IMR-90 (cell line): ENCODE measurements at regions not wholly inside any gene's neighbourhood (a gene's known extent, or its start where the extent isn't known, plus 50 kb on each side); places are given as distances from the start of the nearest gene placed in this dataset.

Source experiments
- ATAC-seq: fragments of 200-7000 bp; cut with Tn5 transposase; 2 replicates; pipeline ENCODE4 v1.9.1; 2020; ENCODE audit warnings: low read depth, mild to moderate bottlenecking, moderate library complexity
- BruUV-seq: library from RNA; stranded (reverse); fragments of 400-500 nt; replicated peaks from 2 replicates; lab custom pipeline; 2021; lab: Mats Ljungman, UMichigan
- CTCF ChIA-PET: fragments of 300-600 bp; formaldehyde crosslinking; extraction: SDS; loops from one replicate; lab custom pipeline; 2021; ENCODE audit warnings: antibody characterized with exemption; lab: Yijun Ruan, JAX
- POLR2A ChIA-PET: fragments of 300-600 bp; sonication (Branson Sonifier 250); formaldehyde crosslinking; loops from one replicate; lab custom pipeline; 2022; ENCODE audit warnings: antibody characterized with exemption; ENCODE audit not compliant: unreplicated experiment; lab: Charles Lee
- DNase-seq: peaks from one replicate; pipeline ENCODE4 v3.0.0; 2013
- H2AFZ ChIP-seq: replicated peaks from 2 replicates; pipeline ENCODE3; 2013; ENCODE audit warnings: low read length, mild to moderate bottlenecking; ENCODE audit not compliant: poor library complexity
- H2AK5ac ChIP-seq: 2 replicates; pipeline ENCODE4 v1.6.1; 2013; ENCODE audit warnings: low read depth, low read length, inconsistent platforms
- H2AK9ac ChIP-seq: replicated peaks from 2 replicates; pipeline ENCODE3; 2013; ENCODE audit warnings: mild to moderate bottlenecking, low read depth, low read length, moderate library complexity; ENCODE audit not compliant: poor library complexity
- H2BK120ac ChIP-seq: 2 replicates; pipeline ENCODE4 v1.6.1; 2013; ENCODE audit warnings: low read depth, low read length, inconsistent platforms
- H2BK15ac ChIP-seq: 3 replicates; pipeline ENCODE4 v1.6.1; 2013; ENCODE audit warnings: low read depth, low read length, inconsistent platforms
- H2BK20ac ChIP-seq: 2 replicates; pipeline ENCODE4 v1.6.1; 2013; ENCODE audit warnings: low read depth, mild to moderate bottlenecking, inconsistent platforms, low read length, moderate library complexity
- H2BK5ac ChIP-seq: 2 replicates; pipeline ENCODE4 v1.6.1; 2013; ENCODE audit warnings: mild to moderate bottlenecking, low read depth, low read length, inconsistent platforms; ENCODE audit not compliant: poor library complexity, severe bottlenecking
- H3K14ac ChIP-seq: replicated peaks from 2 replicates; pipeline ENCODE4 v1.6.1; 2013; ENCODE audit warnings: low read depth, low read length, inconsistent platforms
- H3K18ac ChIP-seq: 2 replicates; pipeline ENCODE4 v1.6.1; 2013; ENCODE audit warnings: low read depth, low read length, control low read depth
- H3K23ac ChIP-seq: 2 replicates; pipeline ENCODE4 v1.6.1; 2013; ENCODE audit warnings: low read depth, low read length, inconsistent platforms
- H3K27ac ChIP-seq: 2 replicates; pipeline ENCODE4 v1.5.1; 2013; ENCODE audit warnings: mild to moderate bottlenecking, control low read depth, low read length; ENCODE audit not compliant: insufficient read depth
- H3K27me3 ChIP-seq: 2 replicates; pipeline ENCODE4 v1.6.1; 2013; ENCODE audit warnings: low read length; ENCODE audit not compliant: control insufficient read depth, insufficient read depth
- H3K36me3 ChIP-seq: 2 replicates; pipeline ENCODE4 v1.6.1; 2013; ENCODE audit warnings: low read length, mixed read lengths; ENCODE audit not compliant: control insufficient read depth, insufficient read depth
- H3K4ac ChIP-seq: 2 replicates; pipeline ENCODE4 v1.6.1; 2013; ENCODE audit warnings: low read depth, low read length, inconsistent platforms
- H3K4me1 ChIP-seq: 2 replicates; pipeline ENCODE4 v1.6.1; 2013; ENCODE audit warnings: low read length, mixed read lengths; ENCODE audit not compliant: control insufficient read depth, insufficient read depth
- H3K4me2 ChIP-seq: 2 replicates; pipeline ENCODE4 v1.6.1; 2013; ENCODE audit warnings: low read depth, mild to moderate bottlenecking, control low read depth, low read length, moderate library complexity
- H3K4me3 ChIP-seq: 2 replicates; pipeline ENCODE4 v1.5.1; 2013; ENCODE audit warnings: low read depth, mild to moderate bottlenecking, control low read depth, low read length, moderate library complexity; ENCODE audit not compliant: insufficient read depth
- H3K56ac ChIP-seq: 2 replicates; pipeline ENCODE4 v1.6.1; 2013; ENCODE audit warnings: low read length, inconsistent platforms; ENCODE audit not compliant: insufficient read depth; ENCODE audit errors: extremely low read depth
- H3K79me1 ChIP-seq, 2 experiments: 2 replicates each; pipeline ENCODE4 v1.6.1; 2013; ENCODE audit warnings: low read length in 2 of 2, inconsistent platforms in 1 of 2, low read depth in 1 of 2
- H3K9ac ChIP-seq: 2 replicates; pipeline ENCODE4 v1.6.1; 2013; ENCODE audit warnings: low read depth, low read length, control low read depth
- H3K9me1 ChIP-seq: 2 replicates; pipeline ENCODE4 v1.6.1; 2013; ENCODE audit warnings: low read length, inconsistent platforms; ENCODE audit not compliant: insufficient read depth
- H3K9me3 ChIP-seq: 2 replicates; pipeline ENCODE4 v1.6.1; 2013; ENCODE audit warnings: low read length; ENCODE audit not compliant: control insufficient read depth, insufficient read depth
- H4K20me1 ChIP-seq: 2 replicates; pipeline ENCODE4 v1.6.1; 2013; ENCODE audit warnings: low read length, inconsistent platforms; ENCODE audit not compliant: insufficient read depth
- H4K5ac ChIP-seq: 2 replicates; pipeline ENCODE4 v1.6.1; 2013; ENCODE audit warnings: mild to moderate bottlenecking, low read depth, low read length, control low read depth
- H4K8ac ChIP-seq, 2 experiments: 2 replicates each; pipeline ENCODE4 v1.6.1; 2013; ENCODE audit warnings: low read depth in 2 of 2, low read length in 2 of 2, control low read depth in 1 of 2, inconsistent platforms in 1 of 2
- H4K91ac ChIP-seq: 2 replicates; pipeline ENCODE4 v1.6.1; 2013; ENCODE audit warnings: low read depth, low read length, inconsistent platforms; ENCODE audit not compliant: insufficient read depth
- CTCF ChIP-seq: conservative IDR thresholded peaks from 2 replicates; pipeline ENCODE4 v1.5.1; 2012; ENCODE audit warnings: mild to moderate bottlenecking, low read depth, low read length, improper control_type of control experiment
- WGBS, 2 experiments: methylation state at CpG; one replicate each; pipeline versions ENCODE4 v1.1.5 to v1.1.7; 2013; ENCODE audit warnings: missing lambda C conversion rate in 2 of 2; ENCODE audit not compliant: insufficient read length in 1 of 2; ENCODE audit errors: extremely low coverage in 2 of 2; 5-methylcytosine and 5-hydroxymethylcytosine counted together
- dilution Hi-C: fragments of 300-500 bp; cut with HindIII; formaldehyde crosslinking; loops from one replicate; pipeline ENCODE4 v1.14.3; 2018; ENCODE audit warnings: low sequenced_read_pairs; ENCODE audit not compliant: unreplicated experiment
- in situ Hi-C: fragments of 300-500 bp; cut with MboI; formaldehyde crosslinking; loops from 3 replicates; pipeline ENCODE4 v1.14.3; 2019; ENCODE audit warnings: low sequenced_read_pairs, inconsistent platforms, mixed read lengths
- intact Hi-C: fragments of 100-400 bp; cut with micrococcal nuclease; formaldehyde crosslinking; loops from 2 replicates; pipeline ENCODE4 v1.10.0; 2022

DNA sequence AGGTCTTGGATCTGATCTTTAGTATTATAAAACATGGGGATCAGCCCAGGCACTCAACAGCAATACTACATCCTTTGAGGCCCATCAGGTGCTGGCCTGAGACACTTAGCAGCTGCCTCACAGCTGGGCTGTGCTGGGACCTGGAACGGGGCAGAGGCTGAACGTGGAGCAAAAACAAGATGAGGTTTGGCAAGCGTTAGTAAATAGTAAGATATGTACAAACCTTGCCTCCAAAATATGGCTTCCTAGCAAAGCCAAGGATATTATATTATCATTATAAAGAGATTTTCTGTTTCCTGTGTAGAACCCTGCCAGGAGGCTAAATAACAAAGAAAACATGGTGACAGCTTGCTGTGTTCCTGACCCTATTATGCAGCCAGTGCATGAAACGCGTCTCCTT lies 60.0 kb upstream of the SPON1 start:
- in situ Hi-C loops, result no loop called here
- ATAC-seq, result no peak
- H3K23ac ChIP-seq, result no peak overlapping the region
- no peak overlapping the region for H2AFZ ChIP-seq
- no CpG with 5 or more reads among the region's 5 CpGs for WGBS, 2 experiments
- H3K27ac ChIP-seq, result no peak overlapping the region
- H3K4ac ChIP-seq, result no peak overlapping the region
- no peak overlapping the region for H3K4me2 ChIP-seq
- no peak overlapping the region for H3K9ac ChIP-seq
- H3K9me1 ChIP-seq, result no peaks in the 10 kb centered on the region
- DNase-seq, result no peak
- H2AK9ac ChIP-seq, result no peak overlapping the region
- H3K14ac ChIP-seq, result no peak overlapping the region
- H3K27me3 ChIP-seq, result 0 out of 2 replicates have a peak, but pooled peaks cover 3% of the 10 kb centered on the region
- H3K9me3 ChIP-seq, result no peaks in the 10 kb centered on the region
- H2BK5ac ChIP-seq, result no peak overlapping the region
- intact Hi-C loops, result no loop called here
- ChIA-PET POLR2A (no interaction called here), CTCF (no interaction called here)
- no peaks in the 10 kb centered on the region for H3K79me1 ChIP-seq
- no peak overlapping the region for H4K91ac ChIP-seq
- H3K18ac ChIP-seq, result no peak overlapping the region
- no peak overlapping the region for H2BK120ac ChIP-seq
- no peak overlapping the region for H4K5ac ChIP-seq
- no peak for TF ChIP-seq CTCF
- H3K36me3 ChIP-seq, result no peaks in the 10 kb centered on the region
- no peak overlapping the region for H3K56ac ChIP-seq
- H3K4me1 ChIP-seq, result no peaks in the 10 kb centered on the region
- H2BK15ac ChIP-seq, result no peak overlapping the region
- H4K20me1 ChIP-seq, result no peaks in the 10 kb centered on the region
- BruUV-seq, result no TSS peak
- no peak overlapping the region for H3K4me3 ChIP-seq
- H4K8ac ChIP-seq, result no peak overlapping the region
- dilution Hi-C loops, result no loop called here
- H2AK5ac ChIP-seq, result no peak overlapping the region
- no peak overlapping the region for H2BK20ac ChIP-seq
